ENCODE measurements at regions not wholly inside any gene's neighbourhood (a gene's known extent, or its start where the extent isn't known, plus 50 kb on each side); places are given as distances from the start of the nearest gene placed in this dataset.

DNA sequence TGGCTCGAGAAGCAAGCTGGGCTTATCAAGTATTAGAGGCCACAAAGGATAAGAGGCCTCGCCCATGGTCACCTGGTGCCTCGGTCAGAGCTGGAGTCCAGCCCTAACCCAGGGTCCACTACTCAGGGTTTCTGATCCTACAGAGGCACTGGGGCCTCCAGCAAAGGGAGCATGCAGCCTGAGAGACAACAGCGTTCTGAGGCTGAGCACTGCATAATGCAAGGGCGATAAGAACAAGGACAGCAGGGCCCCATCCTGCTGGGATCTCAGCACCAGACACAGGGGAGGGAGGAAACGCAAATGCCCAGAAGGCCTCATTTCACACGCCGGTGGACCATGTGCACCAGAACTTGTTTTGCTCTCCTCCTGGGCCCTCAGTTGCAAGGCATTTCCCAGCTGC, 63.0 kb downstream of the C5orf15 start:
- TF ChIP-seq, protein P1, sequence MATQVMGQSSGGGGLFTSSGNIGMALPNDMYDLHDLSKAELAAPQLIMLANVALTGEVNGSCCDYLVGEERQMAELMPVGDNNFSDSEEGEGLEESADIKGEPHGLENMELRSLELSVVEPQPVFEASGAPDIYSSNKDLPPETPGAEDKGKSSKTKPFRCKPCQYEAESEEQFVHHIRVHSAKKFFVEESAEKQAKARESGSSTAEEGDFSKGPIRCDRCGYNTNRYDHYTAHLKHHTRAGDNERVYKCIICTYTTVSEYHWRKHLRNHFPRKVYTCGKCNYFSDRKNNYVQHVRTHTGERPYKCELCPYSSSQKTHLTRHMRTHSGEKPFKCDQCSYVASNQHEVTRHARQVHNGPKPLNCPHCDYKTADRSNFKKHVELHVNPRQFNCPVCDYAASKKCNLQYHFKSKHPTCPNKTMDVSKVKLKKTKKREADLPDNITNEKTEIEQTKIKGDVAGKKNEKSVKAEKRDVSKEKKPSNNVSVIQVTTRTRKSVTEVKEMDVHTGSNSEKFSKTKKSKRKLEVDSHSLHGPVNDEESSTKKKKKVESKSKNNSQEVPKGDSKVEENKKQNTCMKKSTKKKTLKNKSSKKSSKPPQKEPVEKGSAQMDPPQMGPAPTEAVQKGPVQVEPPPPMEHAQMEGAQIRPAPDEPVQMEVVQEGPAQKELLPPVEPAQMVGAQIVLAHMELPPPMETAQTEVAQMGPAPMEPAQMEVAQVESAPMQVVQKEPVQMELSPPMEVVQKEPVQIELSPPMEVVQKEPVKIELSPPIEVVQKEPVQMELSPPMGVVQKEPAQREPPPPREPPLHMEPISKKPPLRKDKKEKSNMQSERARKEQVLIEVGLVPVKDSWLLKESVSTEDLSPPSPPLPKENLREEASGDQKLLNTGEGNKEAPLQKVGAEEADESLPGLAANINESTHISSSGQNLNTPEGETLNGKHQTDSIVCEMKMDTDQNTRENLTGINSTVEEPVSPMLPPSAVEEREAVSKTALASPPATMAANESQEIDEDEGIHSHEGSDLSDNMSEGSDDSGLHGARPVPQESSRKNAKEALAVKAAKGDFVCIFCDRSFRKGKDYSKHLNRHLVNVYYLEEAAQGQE (IDR thresholded peaks at IDR 0.05; ENCODE audit: borderline replicate concordance) = no peak
- TF ChIP-seq, protein P2, sequence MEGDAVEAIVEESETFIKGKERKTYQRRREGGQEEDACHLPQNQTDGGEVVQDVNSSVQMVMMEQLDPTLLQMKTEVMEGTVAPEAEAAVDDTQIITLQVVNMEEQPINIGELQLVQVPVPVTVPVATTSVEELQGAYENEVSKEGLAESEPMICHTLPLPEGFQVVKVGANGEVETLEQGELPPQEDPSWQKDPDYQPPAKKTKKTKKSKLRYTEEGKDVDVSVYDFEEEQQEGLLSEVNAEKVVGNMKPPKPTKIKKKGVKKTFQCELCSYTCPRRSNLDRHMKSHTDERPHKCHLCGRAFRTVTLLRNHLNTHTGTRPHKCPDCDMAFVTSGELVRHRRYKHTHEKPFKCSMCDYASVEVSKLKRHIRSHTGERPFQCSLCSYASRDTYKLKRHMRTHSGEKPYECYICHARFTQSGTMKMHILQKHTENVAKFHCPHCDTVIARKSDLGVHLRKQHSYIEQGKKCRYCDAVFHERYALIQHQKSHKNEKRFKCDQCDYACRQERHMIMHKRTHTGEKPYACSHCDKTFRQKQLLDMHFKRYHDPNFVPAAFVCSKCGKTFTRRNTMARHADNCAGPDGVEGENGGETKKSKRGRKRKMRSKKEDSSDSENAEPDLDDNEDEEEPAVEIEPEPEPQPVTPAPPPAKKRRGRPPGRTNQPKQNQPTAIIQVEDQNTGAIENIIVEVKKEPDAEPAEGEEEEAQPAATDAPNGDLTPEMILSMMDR (IDR thresholded peaks at IDR 0.05; ENCODE audit: poor library complexity, severe bottlenecking) = no peak
- no peak for TF ChIP-seq TAF1 (IDR thresholded peaks at IDR 0.05; ENCODE audit: low read depth)
- no peak for TF ChIP-seq EZH2 (IDR thresholded peaks at IDR 0.05; ENCODE audit: borderline replicate concordance, insufficient read depth, low read length, poor library complexity, severe bottlenecking)
- no peak for TF ChIP-seq POLR2AphosphoS5 (IDR thresholded peaks at IDR 0.05)
- TF ChIP-seq EP300 (conservative IDR thresholded peaks at IDR 0.05; ENCODE audit: poor library complexity, severe bottlenecking) = no peak
- no peak for TF ChIP-seq SMC3 (conservative IDR thresholded peaks at IDR 0.05; ENCODE audit: poor library complexity)
- TF ChIP-seq MXI1 (conservative IDR thresholded peaks at IDR 0.05; ENCODE audit: poor library complexity, severe bottlenecking) = no peak

Data from neural cell (in vitro differentiated cells).